ENCODE measurements at regions not wholly inside any gene's neighbourhood (a gene's known extent, or its start where the extent isn't known, plus 50 kb on each side); places are given as distances from the start of the nearest gene placed in this dataset.

GRCh38 chr6:132043148-132043547 lies 92.0 kb upstream of the CCN2 start:
- ATAC-seq, result no peak
- TF ChIP-seq SNAI2 (CRISPR knock-in tag; IDR thresholded peaks at IDR 0.05) (no peak), OSR1 (CRISPR knock-in tag; IDR thresholded peaks at IDR 0.05) (no peak), ESRRG (CRISPR knock-in tag; IDR thresholded peaks at IDR 0.05) (no peak)

DNA sequence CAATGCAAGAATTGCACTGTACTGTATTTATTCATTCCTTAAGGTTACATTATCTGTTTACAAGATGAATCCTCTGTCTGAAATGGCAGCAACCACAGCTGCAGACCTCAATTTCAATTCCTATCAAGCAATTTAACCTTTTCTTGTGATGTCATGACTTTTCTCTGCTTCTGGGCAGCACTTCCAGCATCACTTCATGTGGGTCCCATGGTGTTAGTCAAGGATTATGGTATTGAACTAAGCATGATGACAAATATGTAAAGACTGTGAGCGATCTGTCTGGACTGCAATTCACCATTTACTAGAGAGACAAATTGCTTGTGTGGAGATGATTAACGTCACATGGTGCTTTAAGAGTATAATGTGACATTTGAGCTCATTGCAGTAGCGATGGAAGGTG lies 90.5 kb upstream of the CCN2 start:
- no peak for TF ChIP-seq TSHZ2 (CRISPR knock-in tag; IDR thresholded peaks at IDR 0.05)
- TF ChIP-seq ESRRG (CRISPR knock-in tag; IDR thresholded peaks at IDR 0.05), result no peak
- TF ChIP-seq ZC3H10 (CRISPR knock-in tag; IDR thresholded peaks at IDR 0.05), result no peak
- no peak for TF ChIP-seq GLIS3 (CRISPR knock-in tag; IDR thresholded peaks at IDR 0.05)
- no peak for TF ChIP-seq ZNF70 (CRISPR knock-in tag; IDR thresholded peaks at IDR 0.05)
- no peak for TF ChIP-seq RARB (CRISPR knock-in tag; IDR thresholded peaks at IDR 0.05)
- TF ChIP-seq ZFP30 (CRISPR knock-in tag; IDR thresholded peaks at IDR 0.05), result no peak
- no peak for TF ChIP-seq ZNF8 (CRISPR knock-in tag; IDR thresholded peaks at IDR 0.05)
- TF ChIP-seq ARNTL (CRISPR knock-in tag; IDR thresholded peaks at IDR 0.05; ENCODE audit: borderline replicate concordance, low read depth), result no peak
- no peak for TF ChIP-seq CREB5 (CRISPR knock-in tag; IDR thresholded peaks at IDR 0.05; ENCODE audit: low read depth)
- TF ChIP-seq CSDC2 (CRISPR knock-in tag; IDR thresholded peaks at IDR 0.05), result no peak
- no peak for TF ChIP-seq PPARA (CRISPR knock-in tag; IDR thresholded peaks at IDR 0.05; ENCODE audit: borderline replicate concordance)
- TF ChIP-seq BACH2 (CRISPR knock-in tag; IDR thresholded peaks at IDR 0.05; ENCODE audit: borderline replicate concordance), result no peak
- no peak for TF ChIP-seq TOX (CRISPR knock-in tag; IDR thresholded peaks at IDR 0.05; ENCODE audit: borderline replicate concordance)
- no peak for TF ChIP-seq ZFP3 (CRISPR knock-in tag; IDR thresholded peaks at IDR 0.05)
- no peak for TF ChIP-seq SNAI2 (CRISPR knock-in tag; IDR thresholded peaks at IDR 0.05)
- TF ChIP-seq, protein P1, sequence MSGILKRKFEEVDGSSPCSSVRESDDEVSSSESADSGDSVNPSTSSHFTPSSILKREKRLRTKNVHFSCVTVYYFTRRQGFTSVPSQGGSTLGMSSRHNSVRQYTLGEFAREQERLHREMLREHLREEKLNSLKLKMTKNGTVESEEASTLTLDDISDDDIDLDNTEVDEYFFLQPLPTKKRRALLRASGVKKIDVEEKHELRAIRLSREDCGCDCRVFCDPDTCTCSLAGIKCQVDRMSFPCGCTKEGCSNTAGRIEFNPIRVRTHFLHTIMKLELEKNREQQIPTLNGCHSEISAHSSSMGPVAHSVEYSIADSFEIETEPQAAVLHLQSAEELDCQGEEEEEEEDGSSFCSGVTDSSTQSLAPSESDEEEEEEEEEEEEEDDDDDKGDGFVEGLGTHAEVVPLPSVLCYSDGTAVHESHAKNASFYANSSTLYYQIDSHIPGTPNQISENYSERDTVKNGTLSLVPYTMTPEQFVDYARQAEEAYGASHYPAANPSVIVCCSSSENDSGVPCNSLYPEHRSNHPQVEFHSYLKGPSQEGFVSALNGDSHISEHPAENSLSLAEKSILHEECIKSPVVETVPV (CRISPR knock-in tag; IDR thresholded peaks at IDR 0.05), result no peak
- TF ChIP-seq TCF4 (CRISPR knock-in tag; IDR thresholded peaks at IDR 0.05; ENCODE audit: borderline replicate concordance), result no peak
- TF ChIP-seq, protein P2, sequence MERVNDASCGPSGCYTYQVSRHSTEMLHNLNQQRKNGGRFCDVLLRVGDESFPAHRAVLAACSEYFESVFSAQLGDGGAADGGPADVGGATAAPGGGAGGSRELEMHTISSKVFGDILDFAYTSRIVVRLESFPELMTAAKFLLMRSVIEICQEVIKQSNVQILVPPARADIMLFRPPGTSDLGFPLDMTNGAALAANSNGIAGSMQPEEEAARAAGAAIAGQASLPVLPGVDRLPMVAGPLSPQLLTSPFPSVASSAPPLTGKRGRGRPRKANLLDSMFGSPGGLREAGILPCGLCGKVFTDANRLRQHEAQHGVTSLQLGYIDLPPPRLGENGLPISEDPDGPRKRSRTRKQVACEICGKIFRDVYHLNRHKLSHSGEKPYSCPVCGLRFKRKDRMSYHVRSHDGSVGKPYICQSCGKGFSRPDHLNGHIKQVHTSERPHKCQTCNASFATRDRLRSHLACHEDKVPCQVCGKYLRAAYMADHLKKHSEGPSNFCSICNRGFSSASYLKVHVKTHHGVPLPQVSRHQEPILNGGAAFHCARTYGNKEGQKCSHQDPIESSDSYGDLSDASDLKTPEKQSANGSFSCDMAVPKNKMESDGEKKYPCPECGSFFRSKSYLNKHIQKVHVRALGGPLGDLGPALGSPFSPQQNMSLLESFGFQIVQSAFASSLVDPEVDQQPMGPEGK (CRISPR knock-in tag; IDR thresholded peaks at IDR 0.05; ENCODE audit: borderline replicate concordance), result no peak
- no peak for ATAC-seq

- TF ChIP-seq PPARA (CRISPR knock-in tag; IDR thresholded peaks at IDR 0.05; ENCODE audit: borderline replicate concordance), result no peak
- no peak for TF ChIP-seq OSR1 (CRISPR knock-in tag; IDR thresholded peaks at IDR 0.05)
- TF ChIP-seq ARNTL (CRISPR knock-in tag; IDR thresholded peaks at IDR 0.05; ENCODE audit: borderline replicate concordance, low read depth), result no peak
- no peak for TF ChIP-seq ZNF8 (CRISPR knock-in tag; IDR thresholded peaks at IDR 0.05)
- no peak for TF ChIP-seq TOX (CRISPR knock-in tag; IDR thresholded peaks at IDR 0.05; ENCODE audit: borderline replicate concordance)
- TF ChIP-seq BACH2 (CRISPR knock-in tag; IDR thresholded peaks at IDR 0.05; ENCODE audit: borderline replicate concordance), result no peak
- no peak for TF ChIP-seq ZFP30 (CRISPR knock-in tag; IDR thresholded peaks at IDR 0.05)
- TF ChIP-seq, protein P3, sequence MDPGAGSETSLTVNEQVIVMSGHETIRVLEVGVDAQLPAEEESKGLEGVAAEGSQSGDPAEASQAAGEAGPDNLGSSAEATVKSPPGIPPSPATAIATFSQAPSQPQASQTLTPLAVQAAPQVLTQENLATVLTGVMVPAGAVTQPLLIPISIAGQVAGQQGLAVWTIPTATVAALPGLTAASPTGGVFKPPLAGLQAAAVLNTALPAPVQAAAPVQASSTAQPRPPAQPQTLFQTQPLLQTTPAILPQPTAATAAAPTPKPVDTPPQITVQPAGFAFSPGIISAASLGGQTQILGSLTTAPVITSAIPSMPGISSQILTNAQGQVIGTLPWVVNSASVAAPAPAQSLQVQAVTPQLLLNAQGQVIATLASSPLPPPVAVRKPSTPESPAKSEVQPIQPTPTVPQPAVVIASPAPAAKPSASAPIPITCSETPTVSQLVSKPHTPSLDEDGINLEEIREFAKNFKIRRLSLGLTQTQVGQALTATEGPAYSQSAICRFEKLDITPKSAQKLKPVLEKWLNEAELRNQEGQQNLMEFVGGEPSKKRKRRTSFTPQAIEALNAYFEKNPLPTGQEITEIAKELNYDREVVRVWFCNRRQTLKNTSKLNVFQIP (CRISPR knock-in tag; IDR thresholded peaks at IDR 0.05; ENCODE audit: borderline replicate concordance, low read depth), result no peak
- TF ChIP-seq ZNF70 (CRISPR knock-in tag; IDR thresholded peaks at IDR 0.05), result no peak
- TF ChIP-seq ESRRG (CRISPR knock-in tag; IDR thresholded peaks at IDR 0.05), result no peak
- no peak for TF ChIP-seq ZNF565 (CRISPR knock-in tag; conservative IDR thresholded peaks at IDR 0.05; ENCODE audit: low read depth)
- no peak for TF ChIP-seq ISL1 (CRISPR knock-in tag; IDR thresholded peaks at IDR 0.05)
- ATAC-seq, result no peak
These were observed 76.9 kb upstream of the CCN2 start for GRCh38 chr6:132028029-132028428.

Measured in SK-N-SH treated with all-trans-retinoic acid at 6 μM for 48 hours (cell line).